CD4-positive, alpha-beta T cell (primary cell): ENCODE measurements at regions not wholly inside any gene's neighbourhood (a gene's known extent, or its start where the extent isn't known, plus 50 kb on each side); places are given as distances from the start of the nearest gene placed in this dataset.

Source experiments
- ATAC-seq: fragments of 200-7000 bp; cut with Tn5 transposase; one replicate; pipeline ENCODE4 v1.10.0; 2022; ENCODE audit warnings: mild to moderate bottlenecking; ENCODE audit not compliant: poor library complexity
- CTCF ChIA-PET: fragments of 350-600 bp; sonication (Branson Sonifier 250); formaldehyde crosslinking; loops from one replicate; lab custom pipeline; 2021; ENCODE audit warnings: antibody characterized with exemption, inconsistent platforms; lab: Charles Lee
- POLR2A ChIA-PET: fragments of 350-600 bp; sonication (Branson Sonifier 250); formaldehyde crosslinking; loops from one replicate; lab custom pipeline; 2021; ENCODE audit warnings: antibody characterized with exemption, inconsistent platforms; lab: Charles Lee
- DNase-seq, 14 experiments: peaks; one replicate each; pipeline ENCODE4 v3.0.0-alpha.2; 2013 to 2020; ENCODE audit warnings: mixed read lengths in 2 of 14
- H3K27ac ChIP-seq, 2 donors: one replicate each; pipeline versions ENCODE4 v1.5.1 to v1.7.0; 2013; ENCODE audit warnings: low read length in 2 of 2, low read depth in 1 of 2, mild to moderate bottlenecking in 1 of 2
- H3K27me3 ChIP-seq, 2 experiments: 1 replicate in 1 of 2; 2 replicates in 1 of 2; pipeline versions ENCODE4 v1.6.1 to v1.7.0; 2013; ENCODE audit warnings: low read length in 2 of 2, control low read depth in 1 of 2, mild to moderate bottlenecking in 1 of 2, moderate library complexity in 1 of 2; ENCODE audit not compliant: insufficient read depth in 2 of 2, control insufficient read depth in 1 of 2
- H3K36me3 ChIP-seq: one replicate; pipeline ENCODE4 v1.6.1; 2013; ENCODE audit warnings: low read length, control low read depth; ENCODE audit not compliant: insufficient read depth
- H3K4me1 ChIP-seq: one replicate; pipeline ENCODE4 v1.6.1; 2013; ENCODE audit warnings: low read length, control low read depth; ENCODE audit not compliant: insufficient read depth
- H3K4me3 ChIP-seq: one replicate; pipeline ENCODE4 v1.5.1; 2013; ENCODE audit warnings: mild to moderate bottlenecking, low read length, moderate library complexity
- H3K9me3 ChIP-seq, 2 experiments: 1 replicate in 1 of 2; 2 replicates in 1 of 2; pipeline versions ENCODE4 v1.6.1 to v1.7.0; 2013; ENCODE audit warnings: low read length in 2 of 2, mild to moderate bottlenecking in 2 of 2, control low read depth in 1 of 2, moderate library complexity in 1 of 2; ENCODE audit not compliant: control insufficient read depth in 1 of 2, insufficient read depth in 1 of 2
- H3K27ac Mint-ChIP-seq: one replicate; pipeline ENCODE4 v1.8.0; 2020; ENCODE audit warnings: mixed read lengths
- H3K27me3 Mint-ChIP-seq: one replicate; pipeline ENCODE4 v1.8.0; 2021; ENCODE audit warnings: mixed read lengths
- H3K36me3 Mint-ChIP-seq: one replicate; pipeline ENCODE4 v1.8.0; 2021; ENCODE audit warnings: low read depth, mixed read lengths
- H3K4me1 Mint-ChIP-seq: one replicate; pipeline ENCODE4 v1.8.0; 2021; ENCODE audit warnings: low read depth, mixed read lengths
- H3K4me3 Mint-ChIP-seq: one replicate; pipeline ENCODE4 v1.8.0; 2020; ENCODE audit warnings: mild to moderate bottlenecking, mixed read lengths
- H3K9me3 Mint-ChIP-seq: one replicate; pipeline ENCODE4 v1.8.0; 2020; ENCODE audit warnings: mixed read lengths
- CTCF ChIP-seq: fragments of 200-600 bp; IDR thresholded peaks from one replicate; pipeline ENCODE4 v1.8.0; 2022; ENCODE audit warnings: antibody characterized with exemption, mild to moderate bottlenecking
- intact Hi-C, 2 experiments: fragments of 100-400 bp; cut with DNase I in 1 of 2; cut with micrococcal nuclease in 1 of 2; formaldehyde crosslinking; loops; one replicate each; pipeline versions ENCODE4 v1.15.1 to v1.9.0; 2023 to 2025; cut with DNase I, micrococcal nuclease

DNA sequence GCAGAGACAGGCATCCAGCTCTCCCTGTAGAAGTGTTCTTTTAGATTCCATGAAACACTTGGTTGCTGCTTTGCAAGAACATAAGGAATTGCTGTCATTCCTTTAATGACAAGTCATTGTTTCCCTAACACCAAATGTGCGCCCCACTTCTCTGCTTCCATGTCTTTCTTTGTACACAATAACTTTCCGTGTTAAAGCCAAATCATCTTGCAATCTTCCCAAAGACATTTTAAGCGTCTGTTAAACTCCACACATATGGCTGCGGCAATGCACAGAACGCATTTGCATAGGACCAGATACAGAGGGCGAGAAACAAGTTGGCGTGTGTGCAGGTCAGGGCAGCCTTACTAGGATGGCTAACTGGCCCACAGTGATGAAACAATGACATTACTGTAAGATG is 399.3 kb upstream of the PRKCQ start:
- intact Hi-C loops, result no loop called here
- Mint-ChIP-seq H3K27ac (no peak overlapping the region), H3K36me3 (no peaks in the 10 kb centered on the region), H3K4me1 (peaks cover under 1% of the 10 kb centered on the region), H3K27me3 (peaks cover 7% of the 10 kb centered on the region), H3K4me3 (no peak overlapping the region), H3K9me3 (no peaks in the 10 kb centered on the region)
- ATAC-seq, result no peak
- DNase-seq, result no peak
- ChIA-PET POLR2A (no interaction called here), CTCF (no interaction called here)
- no peaks in the 10 kb centered on the region for H3K36me3 ChIP-seq
- TF ChIP-seq CTCF, result no peak
- H3K9me3 ChIP-seq, result peaks cover 0 to 7% of the 10 kb centered on the region in 2 experiments
- peaks cover 0 to 12% of the 10 kb centered on the region in 2 experiments for H3K27me3 ChIP-seq
- H3K27ac ChIP-seq, result no peak overlapping the region
- H3K4me3 ChIP-seq, result no peak overlapping the region
- peaks cover under 1% of the 10 kb centered on the region for H3K4me1 ChIP-seq

DNA sequence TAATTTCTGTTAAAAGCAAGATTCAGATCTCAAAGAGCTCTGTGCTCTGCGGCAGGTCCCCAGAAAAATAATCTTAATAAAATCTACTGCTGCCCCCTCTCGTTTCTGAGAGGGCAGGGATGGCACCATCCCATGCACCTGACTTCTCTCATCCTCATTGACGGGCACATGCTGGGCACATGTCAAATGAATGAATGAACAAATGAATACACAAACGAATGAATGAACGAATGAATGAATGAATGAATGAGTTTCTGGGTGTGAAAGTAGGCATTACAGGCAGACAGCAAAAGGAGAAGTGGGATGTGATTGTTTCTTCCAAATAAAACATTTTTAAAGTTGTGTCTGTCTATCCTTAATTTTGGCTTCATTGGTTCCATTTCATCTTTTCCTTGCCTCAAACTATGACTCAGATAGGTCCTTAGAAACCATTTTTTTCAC is 398.1 kb upstream of the PRKCQ start:
- ATAC-seq (no peak), DNase-seq (no peak)
- intact Hi-C loops, result no loop called here
- no peak for TF ChIP-seq CTCF
- H3K4me3 Mint-ChIP-seq, result no peak overlapping the region
- CTCF ChIA-PET, result interaction anchor here (1.4 kb wide), 1 partner anchor 58 kb away, joined by 6 read pairs; no protein-coding TSS in a partner anchor
- peaks cover 0 to 12% of the 10 kb centered on the region in 2 experiments for H3K27me3 ChIP-seq
- H3K27ac Mint-ChIP-seq, result no peak overlapping the region
- POLR2A ChIA-PET, result no interaction called here
- peaks cover 0 to 7% of the 10 kb centered on the region in 2 experiments for H3K9me3 ChIP-seq
- H3K4me3 ChIP-seq, result no peak overlapping the region
- no peaks in the 10 kb centered on the region for H3K36me3 ChIP-seq
- peaks cover 9% of the 10 kb centered on the region for H3K4me1 Mint-ChIP-seq
- peaks cover 6% of the 10 kb centered on the region for H3K4me1 ChIP-seq
- no peaks in the 10 kb centered on the region for H3K36me3 Mint-ChIP-seq
- H3K27ac ChIP-seq, result no peak overlapping the region
- peaks cover 7% of the 10 kb centered on the region for H3K27me3 Mint-ChIP-seq
- H3K9me3 Mint-ChIP-seq, result no peaks in the 10 kb centered on the region

GRCh38 chr10:6977398-6978186 is 397.5 kb upstream of the PRKCQ start:
- Mint-ChIP-seq H3K27me3 (peaks cover 7% of the 10 kb centered on the region), H3K9me3 (no peaks in the 10 kb centered on the region), H3K4me1 (peaks cover 9% of the 10 kb centered on the region), H3K27ac (no peak overlapping the region), H3K36me3 (no peaks in the 10 kb centered on the region), H3K4me3 (no peak overlapping the region)
- H3K27me3 ChIP-seq, result peaks cover 0 to 12% of the 10 kb centered on the region in 2 experiments
- intact Hi-C loops, result no loop called here
- ChIA-PET CTCF (interaction anchor here (0.6 to 1.4 kb wide), 2 partner anchors 58 to 1455 kb away, joined by 3 to 6 read pairs; no protein-coding TSS in a partner anchor), POLR2A (no interaction called here)
- ATAC-seq (no peak), DNase-seq (no peak)
- no peak for TF ChIP-seq CTCF
- H3K4me3 ChIP-seq, result no peak overlapping the region
- H3K9me3 ChIP-seq, result peaks cover 0 to 7% of the 10 kb centered on the region in 2 experiments
- no peaks in the 10 kb centered on the region for H3K36me3 ChIP-seq
- H3K4me1 ChIP-seq, result peaks cover 6% of the 10 kb centered on the region
- H3K27ac ChIP-seq, result no peak overlapping the region
